NB4 (cell line): ENCODE measurements at regions not wholly inside any gene's neighbourhood (a gene's known extent, or its start where the extent isn't known, plus 50 kb on each side); places are given as distances from the start of the nearest gene placed in this dataset.

Source experiments
- MYC ChIP-seq: IDR thresholded peaks from 2 replicates; pipeline ENCODE4 v1.6.1; 2011; ENCODE audit warnings: low read depth, low read length
- POLR2A ChIP-seq: IDR thresholded peaks from 2 replicates; pipeline ENCODE4 v1.6.1; 2011; ENCODE audit warnings: mild to moderate bottlenecking; ENCODE audit not compliant: insufficient read length; ENCODE audit errors: extremely low read depth

DNA sequence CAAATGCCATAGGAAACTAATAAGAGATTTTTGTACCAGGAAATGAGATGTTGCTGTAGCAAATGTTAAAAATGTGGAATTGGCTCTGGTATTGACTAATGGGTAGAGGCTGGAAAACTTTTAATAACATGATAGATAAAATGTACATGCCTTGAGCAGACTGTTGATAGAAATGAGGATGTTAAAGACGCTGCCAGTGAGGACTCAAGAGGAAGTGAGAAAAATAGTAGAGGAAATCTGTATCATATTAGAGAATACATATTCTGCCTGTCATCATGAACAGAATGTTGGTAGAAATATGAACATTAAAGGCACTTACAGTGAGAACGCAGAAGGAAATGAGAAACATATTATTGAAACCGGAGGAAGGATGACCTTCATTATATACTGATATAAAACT lies 577.2 kb upstream of the HTR2C start:
- TF ChIP-seq POLR2A (no peak), MYC (no peak)
